ENCODE measurements at regions not wholly inside any gene's neighbourhood (a gene's known extent, or its start where the extent isn't known, plus 50 kb on each side); places are given as distances from the start of the nearest gene placed in this dataset.

DNA sequence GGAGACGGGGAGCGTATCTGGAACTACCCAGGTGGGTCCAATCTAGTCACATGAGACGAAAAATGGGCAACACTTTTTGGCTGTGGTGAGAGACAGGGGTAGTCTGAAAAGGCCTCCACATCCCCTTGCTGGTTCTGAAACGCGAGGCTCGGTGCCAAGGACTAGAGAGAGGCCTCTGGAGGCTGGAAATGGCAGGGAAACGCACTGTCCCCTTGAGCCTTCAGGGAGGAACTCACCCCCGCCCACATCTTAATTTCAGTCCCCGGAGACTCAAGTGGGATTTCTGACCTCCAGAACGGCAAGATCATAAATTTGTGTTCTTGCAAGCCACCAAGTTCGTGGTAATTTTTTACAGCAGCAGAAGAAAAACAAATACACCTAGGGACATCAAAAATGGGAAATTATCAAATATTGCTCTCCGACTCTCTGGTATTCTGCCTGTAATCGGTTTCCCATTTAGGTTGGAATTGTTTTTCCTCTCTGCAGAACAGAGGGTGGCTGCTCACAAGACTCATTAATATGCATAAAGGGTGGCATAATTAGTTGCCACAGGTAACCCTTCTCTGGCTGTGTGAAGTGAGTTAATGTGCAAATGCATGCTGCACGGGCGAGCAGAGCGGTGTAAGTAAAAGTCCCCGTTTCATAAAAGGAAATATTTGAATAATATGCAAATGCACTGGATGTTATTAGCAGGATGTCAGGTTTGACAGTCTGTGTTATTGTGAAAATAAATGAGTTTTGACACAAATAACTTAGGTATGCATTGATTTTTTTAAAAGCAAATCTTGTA, 185.7 kb downstream of the ARRDC4 start:
- DNase-seq: no peak

DNA sequence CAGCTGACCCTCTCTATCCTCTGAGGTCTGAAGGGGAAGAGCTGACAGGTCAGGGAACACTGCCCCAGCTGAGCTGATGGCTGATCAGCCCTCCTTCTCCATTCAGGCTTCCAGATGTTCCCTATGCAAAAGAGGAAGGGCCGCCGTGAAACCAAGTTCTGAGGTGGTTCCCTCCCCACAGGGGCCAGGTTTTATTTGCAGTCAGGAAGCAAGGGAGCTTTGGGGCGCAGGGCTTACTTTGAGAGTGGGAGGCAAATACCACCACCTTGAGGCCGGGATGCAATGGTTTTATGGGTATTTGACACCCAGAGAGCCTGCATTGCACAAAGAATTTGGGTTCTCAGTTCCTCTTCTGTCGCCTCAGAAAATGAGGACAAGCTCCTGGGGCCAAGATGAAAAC, 186.9 kb downstream of the ARRDC4 start:
- no peak for DNase-seq

DNA sequence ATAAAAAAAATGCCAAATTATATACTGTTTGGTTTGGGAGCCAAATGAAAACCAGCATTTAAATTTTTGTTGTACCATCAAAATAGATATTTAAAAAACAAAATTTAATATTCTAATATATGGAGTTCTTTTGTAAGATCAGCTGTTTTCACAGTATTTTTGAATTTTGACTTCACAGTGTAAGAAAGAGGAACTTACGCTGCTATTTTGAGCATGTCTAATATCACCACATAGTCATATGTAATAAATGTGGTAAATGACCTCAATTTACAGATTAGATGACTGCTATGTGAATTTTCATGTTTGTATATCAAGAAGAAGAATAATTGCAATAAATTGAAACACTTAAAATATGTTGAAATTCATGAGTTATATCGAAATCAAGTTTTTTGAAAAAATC, 189.6 kb downstream of the ARRDC4 start:
- DNase-seq: no peak

DNA sequence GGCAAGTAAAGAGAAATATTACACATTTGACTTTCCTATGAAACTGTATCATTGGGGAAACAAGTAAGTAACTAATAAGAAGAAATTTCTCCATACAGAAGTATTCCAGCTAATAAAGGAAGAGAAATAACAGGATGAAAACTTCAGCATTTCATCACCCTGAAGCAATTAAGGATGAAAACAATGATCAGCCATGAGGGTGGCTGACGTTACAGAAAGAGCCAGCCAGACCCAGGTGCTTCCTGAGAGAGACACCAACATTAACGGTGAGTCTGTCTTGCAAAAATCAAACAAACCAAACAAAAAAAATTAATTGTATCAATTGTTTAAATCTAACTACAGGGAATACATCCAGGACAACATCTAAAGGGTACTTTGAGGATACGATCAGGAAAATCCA, 190.0 kb downstream of the ARRDC4 start:
- DNase-seq: no peak

DNA sequence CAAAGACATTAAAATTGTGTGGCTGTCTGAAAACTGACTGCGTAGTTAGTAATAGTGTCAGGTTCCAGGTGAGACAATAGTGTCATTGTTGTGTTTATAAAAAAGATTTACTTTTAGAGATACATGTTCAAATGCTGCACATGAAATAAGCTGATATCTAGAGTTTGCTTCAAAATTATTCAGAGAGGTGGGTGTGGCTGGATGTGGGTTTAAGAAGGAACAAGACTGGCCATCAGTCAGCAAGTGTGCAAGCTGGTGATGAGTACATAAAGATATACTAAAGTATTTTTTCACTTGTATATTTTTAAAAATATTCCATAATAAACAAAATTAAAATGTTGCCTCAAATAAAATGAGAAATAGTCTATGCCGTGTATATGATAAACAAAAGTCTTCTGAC, 190.6 kb downstream of the ARRDC4 start:
- DNase-seq: no peak

DNA sequence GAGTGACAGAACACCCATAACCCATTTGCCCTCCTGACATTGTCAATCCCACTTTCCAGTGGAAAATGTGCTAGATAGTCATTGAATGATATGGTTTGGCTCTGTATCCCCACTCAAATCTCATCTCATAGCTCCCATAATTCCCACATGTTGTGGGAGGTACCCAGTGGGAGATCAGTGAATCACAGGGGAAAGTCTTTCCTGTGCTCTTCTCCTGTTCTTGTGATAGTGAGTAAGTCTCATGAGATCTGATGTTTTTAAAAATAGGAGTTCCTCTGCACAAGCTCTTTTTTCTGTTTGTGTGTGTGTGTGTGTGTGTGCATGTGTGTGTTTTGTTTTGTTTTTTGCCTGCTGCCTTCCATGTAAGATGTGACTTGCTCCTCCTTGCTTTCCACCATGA, 191.7 kb downstream of the ARRDC4 start:
- no peak for DNase-seq

DNA sequence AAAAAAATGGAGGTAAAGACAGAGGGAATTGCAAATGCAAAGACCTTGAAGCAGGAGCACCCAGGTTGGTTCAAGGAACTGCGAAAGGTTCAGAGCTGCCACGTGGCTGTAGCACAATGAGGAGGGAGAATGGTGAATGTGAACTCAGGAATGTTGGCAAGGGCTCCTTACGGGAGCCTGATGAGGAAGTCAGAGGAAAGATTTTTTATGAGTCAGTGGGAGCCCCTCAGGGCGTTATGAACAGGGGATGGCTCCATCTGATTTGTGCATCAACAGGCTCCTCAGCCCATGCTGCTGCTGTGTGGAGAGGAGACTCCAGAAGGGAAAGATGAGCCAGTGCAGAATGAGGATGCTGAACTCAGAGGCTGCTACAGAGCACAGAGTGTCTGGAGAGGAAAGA, 194.4 kb downstream of the ARRDC4 start:
- DNase-seq: no peak

DNA sequence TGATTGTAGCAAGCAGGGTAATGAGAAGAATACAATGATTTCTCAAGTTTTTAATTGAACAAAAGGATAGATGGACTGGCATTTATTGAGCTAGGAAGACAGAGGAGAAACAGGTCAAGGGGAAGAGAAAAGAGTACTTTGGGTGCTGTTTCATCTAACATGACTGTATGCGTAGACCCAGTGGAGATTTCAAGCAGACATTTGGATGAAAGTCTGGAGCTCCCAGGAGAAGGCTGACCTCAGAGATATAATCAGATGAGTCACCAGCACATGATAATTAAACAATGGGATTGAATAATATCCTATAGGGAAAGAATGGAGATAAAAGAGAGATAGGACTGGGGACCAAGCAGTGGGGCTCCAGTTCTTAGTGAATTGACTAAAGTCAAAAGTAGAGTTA, 194.9 kb downstream of the ARRDC4 start:
- DNase-seq: no peak

DNA sequence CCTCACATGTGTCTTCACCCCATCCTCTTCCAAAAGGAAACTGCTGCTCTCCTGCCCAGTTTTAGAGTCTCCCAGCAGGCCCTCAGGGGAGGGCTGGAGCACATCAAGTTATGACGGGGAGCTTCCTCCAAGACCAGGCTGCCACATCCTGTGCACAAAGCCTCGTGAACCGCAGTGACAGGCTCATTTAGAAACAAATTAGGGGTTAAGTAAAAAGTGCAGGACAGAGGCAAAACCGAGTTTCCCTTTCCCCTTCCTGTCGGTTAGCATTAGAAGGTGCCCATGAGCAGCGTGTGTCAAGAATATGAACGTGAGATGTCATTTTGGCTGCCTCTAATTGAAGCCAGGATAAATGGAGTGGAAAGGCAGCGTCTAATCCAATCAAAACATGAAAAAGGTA, 199.7 kb downstream of the ARRDC4 start:
- no peak for DNase-seq

DNA sequence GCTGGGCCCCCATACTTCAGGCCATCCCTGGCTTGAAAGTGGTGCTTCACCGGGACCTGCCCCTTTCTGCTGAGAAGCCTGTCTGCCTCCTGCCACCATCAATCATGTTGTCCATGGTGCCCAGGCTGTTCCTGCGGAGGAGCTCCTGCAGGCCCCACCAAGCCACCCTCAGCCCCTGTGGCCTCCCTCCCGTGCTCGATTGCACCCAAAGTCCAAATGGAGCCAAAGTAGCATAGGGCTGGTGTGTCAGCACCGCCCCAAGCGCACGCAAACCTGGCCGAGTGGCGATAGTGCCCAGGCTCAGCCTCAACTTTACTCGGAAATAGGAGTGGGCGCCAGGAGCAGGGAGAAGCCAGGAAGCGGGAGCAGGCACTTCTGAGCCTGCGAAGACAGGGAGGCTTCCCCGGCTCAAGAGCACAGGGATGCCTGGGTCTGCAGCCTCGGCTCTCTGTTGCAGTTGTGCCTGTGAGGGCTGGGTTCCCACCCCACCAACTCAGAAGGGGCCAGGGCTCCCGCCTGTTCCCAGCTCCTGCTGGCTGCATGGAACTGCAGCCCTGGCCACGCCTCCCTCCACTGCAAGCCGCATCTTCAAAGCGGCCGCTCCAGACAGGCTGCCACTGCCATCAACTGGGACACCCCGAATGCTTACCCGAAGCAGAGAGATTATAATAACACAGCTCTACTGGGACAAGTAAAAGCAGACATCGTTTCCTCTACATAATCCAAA, 203.0 kb downstream of the ARRDC4 start:
- DNase-seq: no peak

DNA sequence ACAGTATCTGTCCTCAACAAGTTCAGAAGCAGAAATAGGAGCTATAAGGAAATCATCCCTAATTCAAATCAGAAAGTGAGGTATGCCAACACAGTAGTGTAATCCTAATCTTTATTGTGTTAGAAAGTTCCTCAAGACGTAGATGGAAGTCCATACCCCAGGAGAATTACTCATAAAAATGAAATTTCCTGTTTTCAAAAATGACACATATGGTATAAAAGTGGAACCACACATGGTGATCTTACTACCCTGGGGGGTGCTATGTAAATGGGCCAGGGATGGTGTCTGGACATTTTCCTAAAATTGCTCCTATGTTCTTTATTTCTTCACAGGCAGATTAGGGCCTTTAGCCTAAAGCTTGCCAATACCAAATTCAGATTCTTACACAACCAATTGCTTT, 204.1 kb downstream of the ARRDC4 start:
- DNase-seq: no peak

DNA sequence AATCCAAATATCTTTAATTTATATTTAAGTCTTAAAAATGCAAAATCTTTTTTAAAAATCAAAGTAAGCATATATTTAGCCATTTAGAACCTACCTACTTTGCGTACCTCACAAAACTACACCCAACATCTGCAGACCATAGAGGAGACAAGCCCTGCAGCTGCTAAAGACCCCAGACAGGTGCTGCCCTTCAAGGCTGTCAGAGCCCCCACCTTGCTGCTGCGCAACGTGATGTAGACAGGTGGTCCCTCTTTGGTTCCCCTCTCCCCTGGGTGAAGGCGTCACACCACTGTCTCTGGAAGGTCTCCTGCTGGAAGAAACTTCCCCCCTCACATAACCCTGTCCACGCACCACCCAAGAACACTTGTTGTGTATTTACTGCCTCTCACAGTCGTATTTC, 204.5 kb downstream of the ARRDC4 start:
- no peak for DNase-seq

DNA sequence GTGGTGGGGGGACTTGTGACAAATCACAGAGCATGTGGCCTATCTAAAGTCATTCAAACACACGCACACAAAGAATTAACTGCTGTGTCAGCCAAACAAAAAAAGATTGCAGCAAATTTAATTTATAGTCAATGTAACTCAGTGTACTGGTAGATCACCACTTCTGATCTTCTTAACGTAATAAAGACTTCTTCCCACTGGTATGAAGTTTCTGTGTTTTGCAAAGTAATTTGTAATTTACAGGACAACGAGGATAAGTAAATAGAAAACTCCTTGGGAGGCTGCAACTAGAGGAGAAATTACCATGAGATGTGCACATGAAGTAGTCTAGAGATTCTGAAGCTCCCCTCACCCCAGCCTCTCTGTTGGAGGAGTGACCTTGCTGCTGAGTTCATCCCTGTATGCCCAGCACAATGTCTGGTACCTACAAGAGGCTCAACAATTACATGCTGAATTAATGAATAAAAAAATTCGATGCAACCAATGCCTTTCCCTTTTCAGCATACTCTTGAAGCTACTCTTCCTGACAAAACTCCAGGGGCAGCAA, 207.3 kb downstream of the ARRDC4 start:
- no peak for DNase-seq

DNA sequence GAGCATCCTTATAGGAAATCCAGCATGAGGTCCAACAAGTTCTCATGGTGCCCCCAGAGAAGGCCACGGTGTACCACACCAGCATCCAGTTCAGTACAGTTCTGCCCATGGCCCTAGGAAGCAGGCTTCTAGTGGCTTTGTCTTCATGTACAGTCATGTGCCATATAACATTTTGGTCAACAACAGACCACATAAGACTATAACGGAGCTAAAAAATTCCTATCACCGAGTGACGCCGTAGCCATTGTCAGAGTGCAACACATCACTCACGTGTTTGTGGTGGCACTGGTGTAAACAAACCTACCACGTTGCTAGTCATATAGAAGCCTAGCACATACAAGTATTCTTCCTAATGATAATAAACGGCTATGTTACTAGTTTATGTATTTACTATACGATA, 209.0 kb downstream of the ARRDC4 start:
- DNase-seq: no peak

DNA sequence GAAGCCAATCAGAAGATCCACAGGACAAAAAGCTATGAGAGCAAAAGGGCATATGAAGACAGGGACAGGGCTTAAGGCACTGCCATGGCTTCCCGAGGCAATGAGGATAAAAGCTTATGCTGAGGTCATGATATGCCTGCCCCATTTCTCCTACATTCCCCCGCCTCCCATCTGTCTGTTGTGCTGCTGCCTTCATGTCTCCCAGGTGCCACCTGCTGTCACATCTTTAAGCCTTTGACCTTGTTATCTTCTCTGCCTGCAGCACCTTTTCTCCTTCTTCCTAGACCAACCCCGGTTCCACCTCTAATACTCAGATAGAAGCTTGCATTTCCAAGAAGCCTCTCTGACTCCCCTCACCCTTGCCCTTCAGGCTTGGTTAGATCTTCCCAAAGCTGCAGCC, 213.8 kb downstream of the ARRDC4 start:
- DNase-seq: no peak

DNA sequence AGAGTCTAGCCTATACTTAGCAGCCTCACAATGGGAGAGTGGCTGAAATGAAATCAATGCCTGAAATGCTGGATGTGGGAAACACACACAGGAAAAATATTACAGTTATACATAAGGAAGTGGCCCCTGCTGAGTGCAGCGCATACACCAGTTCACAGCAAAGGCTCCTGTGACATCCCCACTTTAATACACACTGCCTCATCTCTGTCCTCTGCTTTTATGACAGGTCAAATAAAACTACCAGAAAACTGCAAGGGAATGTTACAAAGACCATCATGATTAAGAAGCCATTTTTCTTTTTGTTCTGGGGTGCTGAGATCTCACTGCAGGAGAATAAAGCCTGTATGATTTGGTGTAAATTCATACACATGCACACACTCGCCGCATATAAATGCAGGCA, 214.3 kb downstream of the ARRDC4 start:
- no peak for DNase-seq

DNA sequence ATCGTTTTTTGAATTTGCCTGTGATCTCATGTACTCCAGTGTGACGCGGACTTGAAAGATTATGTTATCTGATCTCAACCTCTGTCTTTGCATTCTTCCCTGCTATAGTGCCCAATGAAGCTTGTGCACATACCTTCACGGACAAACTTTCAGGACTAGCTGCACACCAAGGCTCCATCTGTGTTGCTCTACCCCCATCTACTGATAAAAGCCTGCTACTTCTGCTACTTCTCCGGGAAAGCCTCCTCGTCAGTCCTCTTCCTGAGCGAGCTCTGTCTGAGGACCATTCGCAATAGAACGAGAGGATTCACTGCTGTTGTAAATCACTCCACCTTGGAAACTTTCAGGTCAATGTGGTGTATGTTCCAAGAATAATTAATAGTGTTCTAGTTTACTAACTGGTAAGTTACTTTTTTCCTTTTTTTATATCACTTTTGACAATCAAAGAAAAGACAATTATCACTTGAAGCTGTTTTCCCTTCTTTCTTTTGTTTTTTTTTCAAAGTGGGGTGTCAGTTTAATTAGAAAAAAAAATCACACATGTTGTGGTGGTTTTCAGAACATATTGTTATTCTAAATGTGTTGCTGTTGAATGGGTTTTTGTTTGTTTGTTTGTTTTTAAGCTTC, 217.6 kb downstream of the ARRDC4 start:
- DNase-seq: peak; percentile 1

DNA sequence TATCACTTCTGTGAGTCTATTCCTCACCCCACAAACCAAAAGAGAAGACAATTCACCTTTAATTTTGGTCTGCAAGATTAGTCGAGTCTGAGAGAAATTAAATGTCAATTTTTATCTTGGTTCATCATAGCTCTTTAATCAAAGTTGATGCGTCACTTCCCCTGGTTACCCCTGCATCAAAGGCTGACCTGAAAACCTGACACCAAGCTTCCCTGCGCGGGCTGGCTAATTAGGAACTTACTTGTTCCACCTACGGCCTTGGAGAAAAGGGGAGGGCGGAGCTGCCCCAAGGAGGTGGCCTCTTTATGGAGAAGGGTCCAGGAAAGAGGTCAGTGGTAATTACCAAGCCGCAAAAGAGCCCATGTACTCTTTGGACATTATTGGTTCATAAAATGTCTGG, 218.4 kb downstream of the ARRDC4 start:
- no peak for DNase-seq

DNA sequence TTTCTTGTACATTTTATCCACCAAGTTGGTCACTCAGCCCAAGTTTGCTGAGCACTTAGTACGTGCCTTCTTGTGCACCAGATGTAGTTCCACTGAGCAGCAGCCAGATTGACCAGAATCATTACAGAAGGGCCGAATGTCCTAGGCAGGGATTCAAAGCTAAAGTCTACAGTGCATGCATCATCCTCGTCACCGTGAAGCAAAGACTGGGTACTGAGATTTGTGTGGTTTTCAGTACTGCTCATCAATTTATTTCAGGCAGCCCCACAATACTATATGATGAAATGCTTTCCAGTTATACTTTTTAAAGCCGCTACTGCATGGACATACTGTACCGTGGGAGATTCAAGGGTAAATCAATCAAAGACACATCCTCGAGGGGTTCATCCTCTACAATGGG, 227.0 kb downstream of the ARRDC4 start:
- DNase-seq: no peak

DNA sequence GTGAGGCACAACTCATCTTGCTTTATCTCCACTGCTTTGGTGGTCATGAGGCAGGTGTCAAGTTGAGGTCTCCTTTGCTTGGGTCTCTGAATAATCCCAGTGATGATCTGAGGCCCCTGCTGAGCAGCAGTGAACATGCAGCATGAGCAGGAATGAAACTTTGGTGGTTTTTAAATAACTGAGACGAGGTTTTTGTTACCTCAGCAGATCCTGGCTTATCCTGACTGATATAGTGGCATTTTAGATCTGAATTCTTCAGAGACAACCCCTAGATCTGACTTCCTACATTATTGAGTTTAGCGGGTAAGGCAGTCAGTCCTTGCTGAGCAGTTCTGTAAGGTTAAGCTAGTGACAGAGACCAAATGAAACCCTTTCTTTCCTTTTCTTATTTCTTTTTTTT, 230.4 kb downstream of the ARRDC4 start:
- no peak for DNase-seq

DNA sequence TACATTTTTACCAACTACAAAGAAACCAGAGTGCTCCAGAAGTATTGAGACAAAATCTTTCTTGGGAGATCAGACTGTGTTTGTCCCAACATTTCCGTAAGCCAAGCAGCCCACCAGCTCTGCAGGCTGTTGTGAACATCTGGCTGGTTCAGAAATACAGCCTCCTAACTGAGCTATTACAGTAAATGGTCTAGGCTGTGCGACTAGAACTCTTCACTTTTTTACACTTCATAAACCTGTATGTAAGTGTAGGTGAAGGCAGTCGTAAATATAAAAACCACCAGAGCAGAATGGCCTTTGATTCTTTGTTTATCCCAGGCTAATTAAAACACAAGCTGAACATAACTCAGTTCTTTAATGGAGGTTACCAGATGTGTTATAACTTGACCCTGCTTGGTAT, 235.3 kb downstream of the ARRDC4 start:
- DNase-seq: no peak

DNA sequence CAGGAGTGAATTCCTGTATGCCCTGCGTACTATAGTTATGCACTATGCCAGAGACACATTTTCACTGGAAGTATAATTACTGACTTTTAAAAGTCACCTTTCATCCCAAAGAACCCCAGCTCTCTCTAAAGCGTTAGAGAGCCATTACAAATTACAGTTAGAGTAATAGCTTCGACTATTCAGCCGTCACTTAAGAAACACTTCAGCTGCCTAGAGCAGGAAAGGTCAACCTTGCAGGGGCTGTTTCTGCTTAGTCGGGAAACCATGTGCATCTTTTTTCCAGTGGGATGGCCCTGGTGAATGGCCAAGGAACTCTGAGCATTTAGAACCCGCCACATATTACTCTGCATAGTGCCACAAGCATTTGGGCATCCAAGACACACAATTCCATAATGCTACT, 235.9 kb downstream of the ARRDC4 start:
- no peak for DNase-seq

DNA sequence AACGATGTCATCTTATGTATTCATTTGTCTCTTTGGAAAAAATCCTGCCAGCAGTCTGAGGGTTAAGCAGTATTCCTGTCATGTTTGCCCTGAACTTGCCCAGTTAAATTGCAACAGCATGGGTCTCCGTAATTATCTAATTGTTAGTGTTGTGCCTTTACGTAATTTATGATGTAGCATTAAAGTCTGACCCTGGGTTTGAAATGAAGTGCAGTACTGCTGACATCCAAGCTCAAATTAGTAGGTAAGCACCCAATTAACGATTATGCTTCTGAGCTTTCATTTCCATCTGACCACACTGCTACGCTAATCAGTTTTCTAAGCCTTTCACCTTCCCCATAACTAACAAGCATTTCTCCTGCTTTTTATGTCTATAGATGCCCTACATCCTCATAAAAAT, 241.8 kb downstream of the ARRDC4 start:
- no peak for DNase-seq

All from NCI-H2107 (cell line).